ENCODE measurements at regions not wholly inside any gene's neighbourhood (a gene's known extent, or its start where the extent isn't known, plus 50 kb on each side); places are given as distances from the start of the nearest gene placed in this dataset.

- TF ChIP-seq POLR2A (IDR thresholded peaks at IDR 0.05; ENCODE audit: low read depth, low read length), result no peak
- DNase-seq (ENCODE audit: insufficient read length, low spot score) (no peak), FAIRE-seq (no peak)
Observed at GRCh38 chr21:35367553-35367952, 318.5 kb upstream of the RUNX1 start.

- DNase-seq (ENCODE audit: insufficient read length, low spot score) (no peak), FAIRE-seq (no peak)
- TF ChIP-seq POLR2A (IDR thresholded peaks at IDR 0.05; ENCODE audit: low read depth, low read length), result no peak
Observed at GRCh38 chr21:35366394-35367080, 317.4 kb upstream of the RUNX1 start.

GRCh38 chr21:35363458-35363857 lies 314.4 kb upstream of the RUNX1 start:
- no peak for TF ChIP-seq POLR2A (IDR thresholded peaks at IDR 0.05; ENCODE audit: low read depth, low read length)
- DNase-seq (ENCODE audit: insufficient read length, low spot score) (no peak), FAIRE-seq (no peak)

- no peak for TF ChIP-seq POLR2A (IDR thresholded peaks at IDR 0.05; ENCODE audit: low read depth, low read length)
- DNase-seq (ENCODE audit: insufficient read length, low spot score), result no peak
- FAIRE-seq, result no peak
Observed at GRCh38 chr21:35361988-35362387, 312.9 kb upstream of the RUNX1 start.

- FAIRE-seq (no peak), DNase-seq (ENCODE audit: insufficient read length, low spot score) (no peak)
- no peak for TF ChIP-seq POLR2A (IDR thresholded peaks at IDR 0.05; ENCODE audit: low read depth, low read length)
Observed at GRCh38 chr21:35360870-35361570, 311.9 kb upstream of the RUNX1 start.

GRCh38 chr21:35359076-35359475 lies 310.0 kb upstream of the RUNX1 start:
- no peak for DNase-seq (ENCODE audit: insufficient read length, low spot score)
- no peak for TF ChIP-seq POLR2A (IDR thresholded peaks at IDR 0.05; ENCODE audit: low read depth, low read length)
- no peak for FAIRE-seq

GRCh38 chr21:35358008-35358407 lies 308.9 kb upstream of the RUNX1 start:
- FAIRE-seq (no peak), DNase-seq (ENCODE audit: insufficient read length, low spot score) (no peak)
- TF ChIP-seq POLR2A (IDR thresholded peaks at IDR 0.05; ENCODE audit: low read depth, low read length), result no peak

GRCh38 chr21:35357041-35357780 lies 308.1 kb upstream of the RUNX1 start:
- DNase-seq (ENCODE audit: insufficient read length, low spot score), result no peak
- FAIRE-seq, result no peak
- no peak for TF ChIP-seq POLR2A (IDR thresholded peaks at IDR 0.05; ENCODE audit: low read depth, low read length)

- FAIRE-seq (no peak), DNase-seq (ENCODE audit: insufficient read length, low spot score) (no peak)
- TF ChIP-seq POLR2A (IDR thresholded peaks at IDR 0.05; ENCODE audit: low read depth, low read length), result no peak
Observed at GRCh38 chr21:35354078-35354477, 305.0 kb upstream of the RUNX1 start.

- no peak for FAIRE-seq
- no peak for TF ChIP-seq POLR2A (IDR thresholded peaks at IDR 0.05; ENCODE audit: low read depth, low read length)
- no peak for DNase-seq (ENCODE audit: insufficient read length, low spot score)
Observed at GRCh38 chr21:35352793-35353192, 303.7 kb upstream of the RUNX1 start.

GRCh38 chr21:35352066-35352770 lies 303.1 kb upstream of the RUNX1 start:
- no peak for TF ChIP-seq POLR2A (IDR thresholded peaks at IDR 0.05; ENCODE audit: low read depth, low read length)
- no peak for DNase-seq (ENCODE audit: insufficient read length, low spot score)
- no peak for FAIRE-seq

GRCh38 chr21:35351434-35351833 lies 302.3 kb upstream of the RUNX1 start:
- FAIRE-seq (no peak), DNase-seq (ENCODE audit: insufficient read length, low spot score) (no peak)
- TF ChIP-seq POLR2A (IDR thresholded peaks at IDR 0.05; ENCODE audit: low read depth, low read length), result no peak

- no peak for TF ChIP-seq POLR2A (IDR thresholded peaks at IDR 0.05; ENCODE audit: low read depth, low read length)
- no peak for DNase-seq (ENCODE audit: insufficient read length, low spot score)
- FAIRE-seq, result no peak
Observed at GRCh38 chr21:35350965-35351364, 301.9 kb upstream of the RUNX1 start.
